ENCODE measurements at regions not wholly inside any gene's neighbourhood (a gene's known extent, or its start where the extent isn't known, plus 50 kb on each side); places are given as distances from the start of the nearest gene placed in this dataset.

DNA sequence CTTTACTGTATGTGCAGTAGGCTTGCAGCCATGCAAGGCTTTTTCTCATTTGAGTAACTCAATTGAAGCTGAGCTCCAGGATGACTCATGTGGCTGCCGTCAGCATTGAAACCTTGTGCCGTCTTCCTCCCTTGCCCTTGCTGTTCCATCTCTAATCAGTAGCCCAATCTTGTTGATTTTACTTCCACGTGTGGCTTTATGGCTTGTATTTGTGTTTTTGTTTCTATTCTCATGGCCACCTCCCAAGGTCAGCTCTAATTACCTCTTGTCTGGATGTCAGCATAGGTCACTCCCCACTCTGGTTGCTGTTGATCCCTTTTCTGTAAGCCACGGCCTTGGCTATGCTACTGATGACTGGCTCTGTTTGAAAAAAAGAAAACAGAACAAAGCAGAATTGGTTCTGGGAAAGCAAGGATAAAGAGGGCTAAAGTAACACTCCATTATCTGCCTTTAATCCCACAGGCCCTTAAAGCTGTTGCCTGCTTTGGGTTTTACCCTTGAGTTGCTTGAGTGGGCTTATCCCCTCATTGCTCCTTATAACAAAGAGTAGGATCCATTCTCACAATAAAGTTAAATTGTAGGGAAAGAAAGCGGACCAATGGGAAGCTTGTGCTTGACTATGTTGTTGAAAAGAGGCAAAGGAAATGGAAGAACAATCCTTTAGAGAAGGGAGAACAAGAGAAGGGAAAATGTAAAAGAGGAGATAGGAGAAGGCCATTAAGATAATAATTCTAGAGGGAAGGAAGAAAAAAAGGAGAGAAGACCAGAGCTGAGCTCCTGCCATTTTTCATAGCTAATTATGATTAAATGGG is 173.9 kb upstream of the PGRMC2 start:
- no peak overlapping the region for H2AFZ ChIP-seq (ENCODE audit: low read length)
- no peak overlapping the region for H3K9ac ChIP-seq (ENCODE audit: low read length)
- no peaks in the 10 kb centered on the region for H3K4me1 ChIP-seq (ENCODE audit: insufficient read depth, low read length, severe bottlenecking)
- TF ChIP-seq, protein P1, sequence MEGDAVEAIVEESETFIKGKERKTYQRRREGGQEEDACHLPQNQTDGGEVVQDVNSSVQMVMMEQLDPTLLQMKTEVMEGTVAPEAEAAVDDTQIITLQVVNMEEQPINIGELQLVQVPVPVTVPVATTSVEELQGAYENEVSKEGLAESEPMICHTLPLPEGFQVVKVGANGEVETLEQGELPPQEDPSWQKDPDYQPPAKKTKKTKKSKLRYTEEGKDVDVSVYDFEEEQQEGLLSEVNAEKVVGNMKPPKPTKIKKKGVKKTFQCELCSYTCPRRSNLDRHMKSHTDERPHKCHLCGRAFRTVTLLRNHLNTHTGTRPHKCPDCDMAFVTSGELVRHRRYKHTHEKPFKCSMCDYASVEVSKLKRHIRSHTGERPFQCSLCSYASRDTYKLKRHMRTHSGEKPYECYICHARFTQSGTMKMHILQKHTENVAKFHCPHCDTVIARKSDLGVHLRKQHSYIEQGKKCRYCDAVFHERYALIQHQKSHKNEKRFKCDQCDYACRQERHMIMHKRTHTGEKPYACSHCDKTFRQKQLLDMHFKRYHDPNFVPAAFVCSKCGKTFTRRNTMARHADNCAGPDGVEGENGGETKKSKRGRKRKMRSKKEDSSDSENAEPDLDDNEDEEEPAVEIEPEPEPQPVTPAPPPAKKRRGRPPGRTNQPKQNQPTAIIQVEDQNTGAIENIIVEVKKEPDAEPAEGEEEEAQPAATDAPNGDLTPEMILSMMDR (IDR thresholded peaks at IDR 0.05; ENCODE audit: low read length): no peak
- TF ChIP-seq EZH2 (IDR thresholded peaks at IDR 0.05; ENCODE audit: borderline replicate concordance, low read length): no peak
- H3K4me3 ChIP-seq (ENCODE audit: low read depth, low read length, poor library complexity, severe bottlenecking): no peak overlapping the region
- no peaks in the 10 kb centered on the region for H3K27me3 ChIP-seq (ENCODE audit: insufficient read depth, low read length)
- no peaks in the 10 kb centered on the region for H3K79me2 ChIP-seq (ENCODE audit: insufficient read depth, low read length)
- no peaks in the 10 kb centered on the region for H4K20me1 ChIP-seq (ENCODE audit: insufficient read depth, low read length)
- H3K9me3 ChIP-seq (ENCODE audit: low read length): no peaks in the 10 kb centered on the region
- H3K27ac ChIP-seq (ENCODE audit: low read depth, low read length, poor library complexity, severe bottlenecking): no peak overlapping the region
- no peaks in the 10 kb centered on the region for H3K9me2 ChIP-seq (ENCODE audit: low read depth, low read length)
- no peaks in the 10 kb centered on the region for H3K36me3 ChIP-seq (ENCODE audit: insufficient read depth, low read length)
- no peaks in the 10 kb centered on the region for H3F3A ChIP-seq (ENCODE audit: insufficient read depth, low read length)
- H3K4me2 ChIP-seq (ENCODE audit: low read length): no peak overlapping the region

DNA sequence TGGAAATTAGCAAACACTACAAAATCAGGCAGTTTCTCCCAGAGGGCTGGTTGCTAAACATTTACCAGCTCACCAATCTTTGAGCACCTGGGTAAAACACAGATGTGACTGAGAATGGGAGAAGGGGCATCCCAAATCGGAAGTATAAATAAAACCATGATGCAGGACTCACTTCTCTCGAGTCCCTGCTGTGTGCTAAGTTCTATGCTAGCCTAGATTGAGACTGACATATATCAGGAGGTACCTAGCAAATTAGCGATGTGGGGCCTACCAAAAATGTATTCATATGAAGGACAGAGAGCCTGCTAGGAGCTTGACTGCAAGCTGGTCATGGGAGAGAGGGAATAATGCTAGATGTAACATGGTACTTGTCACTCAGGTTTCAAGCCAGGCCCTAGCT is 171.9 kb upstream of the PGRMC2 start:
- no peaks in the 10 kb centered on the region for H3K4me1 ChIP-seq (ENCODE audit: insufficient read depth, low read length, severe bottlenecking)
- no peaks in the 10 kb centered on the region for H3K9me2 ChIP-seq (ENCODE audit: low read depth, low read length)
- no peaks in the 10 kb centered on the region for H3K79me2 ChIP-seq (ENCODE audit: insufficient read depth, low read length)
- TF ChIP-seq EZH2 (IDR thresholded peaks at IDR 0.05; ENCODE audit: borderline replicate concordance, low read length): no peak
- TF ChIP-seq, protein P1 (IDR thresholded peaks at IDR 0.05; ENCODE audit: low read length): no peak
- H3K27ac ChIP-seq (ENCODE audit: low read depth, low read length, poor library complexity, severe bottlenecking): no peak overlapping the region
- H3K36me3 ChIP-seq (ENCODE audit: insufficient read depth, low read length): no peaks in the 10 kb centered on the region
- H3K27me3 ChIP-seq (ENCODE audit: insufficient read depth, low read length): no peaks in the 10 kb centered on the region
- H3K9me3 ChIP-seq (ENCODE audit: low read length): no peaks in the 10 kb centered on the region
- H3K9ac ChIP-seq (ENCODE audit: low read length): no peak overlapping the region
- no peak overlapping the region for H3K4me3 ChIP-seq (ENCODE audit: low read depth, low read length, poor library complexity, severe bottlenecking)
- no peaks in the 10 kb centered on the region for H3F3A ChIP-seq (ENCODE audit: insufficient read depth, low read length)
- H4K20me1 ChIP-seq (ENCODE audit: insufficient read depth, low read length): no peaks in the 10 kb centered on the region
- H3K4me2 ChIP-seq (ENCODE audit: low read length): no peak overlapping the region
- no peak overlapping the region for H2AFZ ChIP-seq (ENCODE audit: low read length)

DNA sequence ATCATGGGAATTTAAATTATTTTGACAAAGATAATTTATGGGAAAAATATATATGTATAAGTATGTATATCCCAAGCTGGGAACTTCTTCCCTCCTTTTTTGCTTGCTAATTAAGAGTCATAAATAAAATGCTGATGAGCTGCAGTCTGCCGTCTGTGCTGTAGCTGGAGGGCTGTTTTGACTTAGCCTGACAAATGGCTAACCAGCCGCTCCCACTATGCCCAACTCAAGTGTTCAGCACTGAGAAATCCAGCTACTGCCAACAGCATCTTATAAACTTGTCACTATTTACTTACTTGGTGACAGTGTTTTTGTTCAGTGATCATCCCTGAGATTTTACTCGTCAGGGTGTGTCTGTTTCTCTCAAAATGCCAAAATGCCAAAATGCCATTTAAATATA is 171.2 kb upstream of the PGRMC2 start:
- TF ChIP-seq, protein P1 (IDR thresholded peaks at IDR 0.05; ENCODE audit: low read length): no peak
- no peak for TF ChIP-seq EZH2 (IDR thresholded peaks at IDR 0.05; ENCODE audit: borderline replicate concordance, low read length)
- H3K9me3 ChIP-seq (ENCODE audit: low read length): no peaks in the 10 kb centered on the region
- H3K4me3 ChIP-seq (ENCODE audit: low read depth, low read length, poor library complexity, severe bottlenecking): no peak overlapping the region
- no peak overlapping the region for H3K4me2 ChIP-seq (ENCODE audit: low read length)
- no peaks in the 10 kb centered on the region for H3K27me3 ChIP-seq (ENCODE audit: insufficient read depth, low read length)
- H3K27ac ChIP-seq (ENCODE audit: low read depth, low read length, poor library complexity, severe bottlenecking): no peak overlapping the region
- H3K36me3 ChIP-seq (ENCODE audit: insufficient read depth, low read length): no peaks in the 10 kb centered on the region
- H3K4me1 ChIP-seq (ENCODE audit: insufficient read depth, low read length, severe bottlenecking): no peaks in the 10 kb centered on the region
- H3K79me2 ChIP-seq (ENCODE audit: insufficient read depth, low read length): no peaks in the 10 kb centered on the region
- H3F3A ChIP-seq (ENCODE audit: insufficient read depth, low read length): no peaks in the 10 kb centered on the region
- no peak overlapping the region for H2AFZ ChIP-seq (ENCODE audit: low read length)
- no peaks in the 10 kb centered on the region for H4K20me1 ChIP-seq (ENCODE audit: insufficient read depth, low read length)
- no peak overlapping the region for H3K9ac ChIP-seq (ENCODE audit: low read length)
- no peaks in the 10 kb centered on the region for H3K9me2 ChIP-seq (ENCODE audit: low read depth, low read length)
